Stimulated activated naive CD8-positive, alpha-beta T cell treated with anti-CD3 and anti-CD28 coated beads, Interleukin-15, amount 100 ng/mL, for 72 hours (primary cell): ENCODE measurements at regions not wholly inside any gene's neighbourhood (a gene's known extent, or its start where the extent isn't known, plus 50 kb on each side); places are given as distances from the start of the nearest gene placed in this dataset.

Experiments
- ATAC-seq: fragments of 150-1000 bp; cut with Tn5 transposase; 2 replicates; pipeline ENCODE4 v1.10.0; 2021; ENCODE audit warnings: mild to moderate bottlenecking, moderate library complexity
- DNase-seq, 2 donors: peaks; one replicate each; pipeline ENCODE4 v3.0.0; 2021 to 2022
- H3K27ac Mint-ChIP-seq, 2 donors: one replicate each; pipeline ENCODE4 v1.8.0; 2022; ENCODE audit warnings: mild to moderate bottlenecking in 2 of 2, mixed read lengths in 2 of 2, moderate library complexity in 2 of 2
- H3K27me3 Mint-ChIP-seq: one replicate; pipeline ENCODE4 v1.8.0; 2022; ENCODE audit warnings: mixed read lengths
- H3K4me1 Mint-ChIP-seq: one replicate; pipeline ENCODE4 v1.8.0; 2022; ENCODE audit warnings: mild to moderate bottlenecking, mixed read lengths
- H3K4me3 Mint-ChIP-seq, 2 donors: one replicate each; pipeline ENCODE4 v1.8.0; 2022; ENCODE audit warnings: mild to moderate bottlenecking in 2 of 2, mixed read lengths in 2 of 2, moderate library complexity in 1 of 2
- H3K9me3 Mint-ChIP-seq, 2 donors: one replicate each; pipeline ENCODE4 v1.8.0; 2022; ENCODE audit warnings: mixed read lengths in 2 of 2

GRCh38 chr9:8074713-8075286, 275.2 kb upstream of the DMAC1 start:
- DNase-seq (no peak), ATAC-seq (no peak)
- Mint-ChIP-seq H3K4me1 (peaks cover 10% of the 10 kb centered on the region), H3K27me3 (no peaks in the 10 kb centered on the region), H3K4me3 (no peak overlapping the region), H3K27ac (no peak overlapping the region), H3K9me3 (no peaks in the 10 kb centered on the region)

GRCh38 chr9:8071445-8071798, 271.8 kb upstream of the DMAC1 start:
- ATAC-seq (no peak), DNase-seq (no peak)
- no peak overlapping the region for H3K4me3 Mint-ChIP-seq
- peaks cover 4 to 6% of the 10 kb centered on the region in 2 donors for H3K9me3 Mint-ChIP-seq
- H3K27me3 Mint-ChIP-seq, result no peaks in the 10 kb centered on the region
- no peak overlapping the region for H3K27ac Mint-ChIP-seq
- peaks cover 10% of the 10 kb centered on the region for H3K4me1 Mint-ChIP-seq

- Mint-ChIP-seq H3K4me3 (no peak overlapping the region), H3K27ac (no peak overlapping the region), H3K27me3 (no peaks in the 10 kb centered on the region), H3K9me3 (peaks cover 4 to 6% of the 10 kb centered on the region in 2 donors), H3K4me1 (peaks cover 10% of the 10 kb centered on the region)
- ATAC-seq (no peak), DNase-seq (no peak)
Measured at GRCh38 chr9:8070779-8071444, 271.3 kb upstream of the DMAC1 start.

- no peak overlapping the region for H3K4me3 Mint-ChIP-seq
- H3K27me3 Mint-ChIP-seq, result no peaks in the 10 kb centered on the region
- H3K27ac Mint-ChIP-seq, result no peak overlapping the region
- ATAC-seq, result no peak
- peaks cover 13 to 21% of the 10 kb centered on the region in 2 donors for H3K9me3 Mint-ChIP-seq
- peaks cover 11% of the 10 kb centered on the region for H3K4me1 Mint-ChIP-seq
- DNase-seq, result no peak
Measured at GRCh38 chr9:8062459-8062858, 262.9 kb upstream of the DMAC1 start.

- DNase-seq (no peak), ATAC-seq (no peak)
- Mint-ChIP-seq H3K4me1 (no peaks in the 10 kb centered on the region), H3K4me3 (no peak overlapping the region), H3K27ac (peak overlapping the region in 1 of 2 donors; percentile 48), H3K9me3 (peaks cover 16 to 36% of the 10 kb centered on the region in 2 donors), H3K27me3 (no peaks in the 10 kb centered on the region)
Measured at GRCh38 chr9:8053501-8053900, 253.9 kb upstream of the DMAC1 start.

- H3K27me3 Mint-ChIP-seq, result no peaks in the 10 kb centered on the region
- DNase-seq, result no peak
- H3K4me3 Mint-ChIP-seq, result no peak overlapping the region
- no peak for ATAC-seq
- no peak overlapping the region for H3K27ac Mint-ChIP-seq
- peaks cover 16 to 38% of the 10 kb centered on the region in 2 donors for H3K9me3 Mint-ChIP-seq
- no peaks in the 10 kb centered on the region for H3K4me1 Mint-ChIP-seq
Measured at GRCh38 chr9:8052991-8053390, 253.4 kb upstream of the DMAC1 start.

GRCh38 chr9:8037745-8038144, 238.2 kb upstream of the DMAC1 start:
- H3K4me1 Mint-ChIP-seq, result peaks cover 8% of the 10 kb centered on the region
- no peak for ATAC-seq
- H3K27ac Mint-ChIP-seq, result no peak overlapping the region
- no peaks in the 10 kb centered on the region for H3K27me3 Mint-ChIP-seq
- no peak for DNase-seq
- peaks cover 19 to 41% of the 10 kb centered on the region in 2 donors for H3K9me3 Mint-ChIP-seq
- no peak overlapping the region for H3K4me3 Mint-ChIP-seq

GRCh38 chr9:8036914-8037524, 237.4 kb upstream of the DMAC1 start:
- no peak overlapping the region for H3K4me3 Mint-ChIP-seq
- H3K4me1 Mint-ChIP-seq, result peaks cover 8% of the 10 kb centered on the region
- DNase-seq, result no peak
- H3K9me3 Mint-ChIP-seq, result peaks cover 19 to 37% of the 10 kb centered on the region in 2 donors
- H3K27ac Mint-ChIP-seq, result no peak overlapping the region
- no peaks in the 10 kb centered on the region for H3K27me3 Mint-ChIP-seq
- ATAC-seq, result no peak

- Mint-ChIP-seq H3K27ac (no peak overlapping the region), H3K9me3 (peaks cover 14 to 15% of the 10 kb centered on the region in 2 donors), H3K27me3 (no peaks in the 10 kb centered on the region), H3K4me1 (peaks cover 8% of the 10 kb centered on the region), H3K4me3 (no peak overlapping the region)
- DNase-seq, result no peak
- ATAC-seq, result no peak
Measured at GRCh38 chr9:8033794-8034193, 234.2 kb upstream of the DMAC1 start.

GRCh38 chr9:8030095-8030494, 230.5 kb upstream of the DMAC1 start:
- ATAC-seq (no peak), DNase-seq (no peak)
- no peaks in the 10 kb centered on the region for H3K4me1 Mint-ChIP-seq
- no peak overlapping the region for H3K27ac Mint-ChIP-seq
- H3K9me3 Mint-ChIP-seq, result no peaks in the 10 kb centered on the region
- no peaks in the 10 kb centered on the region for H3K27me3 Mint-ChIP-seq
- no peak overlapping the region for H3K4me3 Mint-ChIP-seq

GRCh38 chr9:8027351-8027750, 227.8 kb upstream of the DMAC1 start:
- H3K27ac Mint-ChIP-seq, result no peak overlapping the region
- ATAC-seq (no peak), DNase-seq (no peak)
- no peaks in the 10 kb centered on the region for H3K27me3 Mint-ChIP-seq
- no peaks in the 10 kb centered on the region for H3K4me1 Mint-ChIP-seq
- no peak overlapping the region for H3K4me3 Mint-ChIP-seq
- H3K9me3 Mint-ChIP-seq, result peaks cover 12 to 17% of the 10 kb centered on the region in 2 donors

GRCh38 chr9:8025551-8025950, 226.0 kb upstream of the DMAC1 start:
- ATAC-seq, result no peak

GRCh38 chr9:8020186-8020585, 220.6 kb upstream of the DMAC1 start:
- Mint-ChIP-seq H3K27me3 (no peaks in the 10 kb centered on the region), H3K4me1 (no peaks in the 10 kb centered on the region), H3K4me3 (no peak overlapping the region), H3K27ac (no peak overlapping the region), H3K9me3 (peaks cover 12 to 28% of the 10 kb centered on the region in 2 donors)
- ATAC-seq (no peak), DNase-seq (no peak)

More at GRCh38 chr9:8025551-8025950, 226.0 kb upstream of the DMAC1 start:
- no peak for DNase-seq
- Mint-ChIP-seq H3K27ac (no peak overlapping the region), H3K27me3 (no peaks in the 10 kb centered on the region), H3K4me3 (no peak overlapping the region), H3K4me1 (no peaks in the 10 kb centered on the region), H3K9me3 (peaks cover 12 to 21% of the 10 kb centered on the region in 2 donors)

- no peaks in the 10 kb centered on the region for H3K27me3 Mint-ChIP-seq
- H3K27ac Mint-ChIP-seq, result no peak overlapping the region
- DNase-seq (no peak), ATAC-seq (no peak)
- H3K4me3 Mint-ChIP-seq, result no peak overlapping the region
- peaks cover 10 to 26% of the 10 kb centered on the region in 2 donors for H3K9me3 Mint-ChIP-seq
- no peaks in the 10 kb centered on the region for H3K4me1 Mint-ChIP-seq
Measured at GRCh38 chr9:8019636-8020035, 220.1 kb upstream of the DMAC1 start.

GRCh38 chr9:8014997-8015682, 215.6 kb upstream of the DMAC1 start:
- no peak for DNase-seq
- no peak for ATAC-seq
- H3K27me3 Mint-ChIP-seq, result no peaks in the 10 kb centered on the region
- no peaks in the 10 kb centered on the region for H3K4me1 Mint-ChIP-seq
- H3K9me3 Mint-ChIP-seq, result peaks cover 0 to 7% of the 10 kb centered on the region in 2 donors
- no peak overlapping the region for H3K4me3 Mint-ChIP-seq
- H3K27ac Mint-ChIP-seq, result no peak overlapping the region

GRCh38 chr9:8012986-8013385, 213.4 kb upstream of the DMAC1 start:
- no peak overlapping the region for H3K4me3 Mint-ChIP-seq
- H3K27ac Mint-ChIP-seq, result no peak overlapping the region
- H3K27me3 Mint-ChIP-seq, result no peaks in the 10 kb centered on the region
- peaks cover 5 to 23% of the 10 kb centered on the region in 2 donors for H3K9me3 Mint-ChIP-seq
- DNase-seq (no peak), ATAC-seq (no peak)
- no peaks in the 10 kb centered on the region for H3K4me1 Mint-ChIP-seq
